IPS-18c (cell line): ENCODE measurements at regions not wholly inside any gene's neighbourhood (a gene's known extent, or its start where the extent isn't known, plus 50 kb on each side); places are given as distances from the start of the nearest gene placed in this dataset.
"Not testable (repeated sequence)": the region's sequence is repeated elsewhere in the genome, so short reads cannot be mapped to it uniquely, and the experiment has no call there.

Source experiments
- H3K4me3 ChIP-seq: 2 replicates; pipeline ENCODE4 v1.7.0; 2013; ENCODE audit warnings: low read depth, mild to moderate bottlenecking, low read length, moderate library complexity; ENCODE audit not compliant: insufficient read depth
- H3K9me3 ChIP-seq: one replicate; pipeline ENCODE4 v1.6.1; 2013; ENCODE audit warnings: mild to moderate bottlenecking, low read length, moderate library complexity; ENCODE audit not compliant: control insufficient read depth, insufficient read depth

GRCh38 chr3:103977417-103977816 is 1389.3 kb upstream of the ALCAM start:
- Histone ChIP-seq H3K4me3 (no peak overlapping the region), H3K9me3 (no peaks in the 10 kb centered on the region)

- Histone ChIP-seq H3K9me3 (no peaks in the 10 kb centered on the region), H3K4me3 (no peak overlapping the region)
Observed at GRCh38 chr3:103991461-103992115, 1375.1 kb upstream of the ALCAM start.

DNA sequence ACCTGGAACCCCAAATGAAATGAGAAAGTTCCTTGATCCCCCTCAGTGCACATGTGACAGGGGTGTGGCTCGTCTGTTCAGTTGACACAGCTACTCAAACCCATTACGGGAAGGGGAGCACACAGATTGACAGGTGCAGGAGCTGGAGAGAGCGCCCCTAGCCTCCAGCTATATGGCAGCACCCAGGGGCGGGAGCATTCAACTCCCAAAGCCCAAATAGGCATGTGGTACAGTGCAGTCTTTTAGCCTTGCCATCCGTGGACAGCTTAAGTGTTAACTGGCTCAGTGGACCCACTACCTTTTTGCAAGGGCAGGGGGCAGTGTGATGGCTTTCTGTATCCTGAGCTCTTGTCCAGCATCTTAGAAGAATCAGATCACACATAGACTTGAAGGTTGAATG is 1374.2 kb upstream of the ALCAM start:
- no peaks in the 10 kb centered on the region for H3K9me3 ChIP-seq
- H3K4me3 ChIP-seq, result no peak overlapping the region

- Histone ChIP-seq H3K4me3 (no peak overlapping the region), H3K9me3 (no peaks in the 10 kb centered on the region)
Observed at GRCh38 chr3:104004956-104005355, 1361.8 kb upstream of the ALCAM start.

- no peaks in the 10 kb centered on the region for H3K9me3 ChIP-seq
- no peak overlapping the region for H3K4me3 ChIP-seq
Observed at GRCh38 chr3:104005815-104006214, 1360.9 kb upstream of the ALCAM start.

GRCh38 chr3:104018541-104018940 is 1348.2 kb upstream of the ALCAM start:
- Histone ChIP-seq H3K9me3 (peaks cover 3% of the 10 kb centered on the region), H3K4me3 (no peak overlapping the region)

DNA sequence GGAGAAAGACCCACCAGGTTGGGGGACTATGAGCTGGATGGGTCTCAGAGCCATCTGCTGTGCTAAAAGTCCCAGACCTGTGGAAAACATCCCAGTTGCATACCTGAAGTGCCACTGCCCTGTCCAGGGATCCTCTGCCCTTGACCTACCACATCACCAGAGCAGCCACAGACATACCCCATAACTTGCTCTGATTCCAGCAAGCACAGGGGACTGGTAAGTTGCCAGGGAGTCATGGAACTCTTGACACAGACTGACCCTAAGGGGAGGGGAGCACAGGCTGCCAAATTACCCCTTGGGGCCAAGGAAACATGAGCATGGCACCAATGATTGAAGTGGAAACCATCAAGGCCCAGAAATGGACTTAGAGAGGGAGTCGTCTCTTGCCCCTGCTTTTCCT is 1335.1 kb upstream of the ALCAM start:
- H3K4me3 ChIP-seq, result no peak overlapping the region
- no peaks in the 10 kb centered on the region for H3K9me3 ChIP-seq

- H3K4me3 ChIP-seq, result no peak overlapping the region
- no peaks in the 10 kb centered on the region for H3K9me3 ChIP-seq
Observed at GRCh38 chr3:104032283-104032682, 1334.4 kb upstream of the ALCAM start.

DNA sequence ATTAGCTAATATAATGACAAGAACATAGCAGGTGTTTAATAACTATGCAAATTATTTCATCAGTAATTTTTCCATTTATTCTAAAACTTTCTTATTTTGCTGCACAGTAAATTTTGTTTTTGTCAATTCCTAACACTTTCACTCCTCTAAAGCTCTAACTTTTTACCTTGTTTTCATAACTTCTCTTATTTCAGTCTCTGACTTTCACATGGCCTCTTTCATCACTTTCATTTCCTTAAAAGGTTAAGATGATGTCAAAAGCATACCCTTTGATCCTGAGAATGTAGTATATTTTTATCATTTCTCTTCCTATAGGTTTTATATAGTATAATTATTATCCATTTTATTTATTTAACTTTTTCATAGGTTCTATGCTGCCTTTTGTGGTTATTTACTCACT is 1325.8 kb upstream of the ALCAM start:
- Histone ChIP-seq H3K4me3 (no peak overlapping the region), H3K9me3 (no peaks in the 10 kb centered on the region)

DNA sequence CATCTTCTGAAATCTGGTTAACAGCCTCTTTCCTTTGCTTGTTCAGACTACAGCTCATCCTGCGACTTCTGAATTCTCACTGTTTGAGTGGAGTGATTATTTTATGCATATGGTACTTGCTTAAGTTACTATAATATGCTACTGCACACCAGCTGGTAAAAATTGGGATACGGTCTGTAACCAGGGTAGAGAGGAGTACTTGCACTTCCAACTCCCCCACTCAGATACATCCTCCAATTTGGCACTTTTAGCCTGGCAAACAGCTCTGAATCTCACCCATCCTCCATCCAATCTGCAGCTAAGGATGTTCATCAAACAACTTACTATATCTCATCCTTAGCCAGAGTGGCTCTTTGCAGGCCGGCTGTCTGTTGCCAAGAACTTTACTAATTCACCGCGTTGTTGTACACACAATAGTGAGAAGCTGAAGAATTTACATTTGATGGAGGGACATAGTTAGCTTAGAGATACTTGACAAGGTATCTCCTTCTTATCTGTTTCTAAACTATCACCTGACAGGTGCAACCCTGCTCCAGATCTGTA is 1323.6 kb upstream of the ALCAM start:
- H3K9me3 ChIP-seq, H3K4me3 ChIP-seq: not testable (repeated sequence)

DNA sequence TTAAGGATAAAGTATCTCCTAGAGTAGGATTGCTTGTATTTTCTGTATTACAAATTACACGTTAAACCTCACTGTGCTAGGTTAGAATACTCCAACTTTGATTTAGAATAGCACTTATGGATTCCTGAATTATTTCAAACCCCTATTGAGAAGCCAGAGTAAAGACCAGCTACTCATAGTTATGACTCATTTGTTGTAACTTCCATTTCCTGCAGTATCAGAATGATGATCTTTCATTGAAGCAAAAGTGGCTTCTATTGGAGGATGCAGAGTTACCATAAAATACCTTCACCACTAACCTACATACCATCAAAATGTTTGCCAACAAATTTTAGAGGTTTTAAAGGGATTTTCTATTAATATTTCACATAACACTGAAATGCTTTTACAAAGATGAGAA is 1322.7 kb upstream of the ALCAM start:
- H3K9me3 ChIP-seq, result no peaks in the 10 kb centered on the region

GRCh38 chr3:104066658-104067057 is 1300.1 kb upstream of the ALCAM start:
- H3K4me3 ChIP-seq, result no peak overlapping the region
- H3K9me3 ChIP-seq, result no peaks in the 10 kb centered on the region

More for the DNA sequence above, 1322.7 kb upstream of the ALCAM start:
- no peak overlapping the region for H3K4me3 ChIP-seq

DNA sequence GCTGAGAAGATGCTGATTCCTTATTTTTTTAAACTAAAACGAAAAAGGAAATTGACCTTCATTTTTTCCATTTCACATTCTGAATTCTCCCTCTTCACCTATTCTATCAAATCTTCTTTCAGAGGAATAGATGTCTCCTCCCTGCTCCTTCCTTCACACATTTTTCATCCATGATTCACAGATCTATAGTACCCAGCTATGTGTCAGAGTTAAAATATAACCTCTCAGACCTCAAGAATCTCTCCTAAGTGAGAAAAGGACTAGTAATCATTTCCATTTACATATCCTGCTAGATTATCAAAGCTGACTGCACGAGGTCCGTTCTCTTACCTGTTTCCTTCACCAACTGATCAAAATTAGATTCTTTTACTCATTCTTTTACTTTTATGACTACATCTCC is 1297.6 kb upstream of the ALCAM start:
- Histone ChIP-seq H3K4me3 (no peak overlapping the region), H3K9me3 (no peaks in the 10 kb centered on the region)

GRCh38 chr3:104070906-104071305 is 1295.8 kb upstream of the ALCAM start:
- Histone ChIP-seq H3K9me3 (no peaks in the 10 kb centered on the region), H3K4me3 (no peak overlapping the region)

GRCh38 chr3:104080088-104080626 is 1286.6 kb upstream of the ALCAM start:
- no peaks in the 10 kb centered on the region for H3K9me3 ChIP-seq
- no peak overlapping the region for H3K4me3 ChIP-seq

GRCh38 chr3:104088738-104089137 is 1278.0 kb upstream of the ALCAM start:
- H3K9me3 ChIP-seq, result peaks cover 2% of the 10 kb centered on the region
- no peak overlapping the region for H3K4me3 ChIP-seq

DNA sequence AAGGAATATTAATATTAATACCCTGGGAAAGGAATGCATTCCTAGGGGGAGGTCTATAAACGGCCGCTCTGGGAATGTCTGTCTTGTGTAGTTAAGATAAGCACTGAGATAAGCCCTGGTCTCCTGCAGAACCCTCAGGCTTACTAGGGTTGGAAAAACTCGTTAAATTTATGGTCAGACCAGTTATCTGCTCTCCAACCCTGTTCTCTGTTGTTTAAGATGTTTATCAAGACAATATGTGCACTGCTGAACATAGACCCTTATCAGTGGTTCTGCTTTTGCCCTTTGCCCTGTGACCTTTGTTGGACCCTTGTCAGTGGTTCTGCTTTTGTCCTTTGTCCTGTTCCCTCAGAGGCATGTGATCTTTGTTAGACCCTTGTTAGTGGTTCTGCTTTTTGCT is 1276.7 kb upstream of the ALCAM start:
- H3K9me3 ChIP-seq, H3K4me3 ChIP-seq: not testable (repeated sequence)

GRCh38 chr3:104101736-104102135 is 1265.0 kb upstream of the ALCAM start:
- Histone ChIP-seq H3K9me3 (no peaks in the 10 kb centered on the region), H3K4me3 (no peak overlapping the region)

GRCh38 chr3:104102386-104102785 is 1264.3 kb upstream of the ALCAM start:
- Histone ChIP-seq H3K9me3 (no peaks in the 10 kb centered on the region), H3K4me3 (no peak overlapping the region)
